Endothelial cell of umbilical vein (primary cell): ENCODE measurements at regions not wholly inside any gene's neighbourhood (a gene's known extent, or its start where the extent isn't known, plus 50 kb on each side); places are given as distances from the start of the nearest gene placed in this dataset.

ENCODE experiments used
- BruUV-seq: library from RNA; stranded (reverse); fragments of 400-500 nt; replicated peaks from 2 replicates; lab custom pipeline; 2021; lab: Mats Ljungman, UMichigan
- CTCF ChIA-PET: fragments of 300-600, 350-600 bp; sonication (Branson Sonifier 250); formaldehyde crosslinking; loops from one replicate; lab custom pipeline; 2021; ENCODE audit warnings: antibody characterized with exemption, inconsistent platforms; lab: Charles Lee
- POLR2A ChIA-PET: fragments of 300-600, 350-600 bp; sonication (Branson Sonifier 250); formaldehyde crosslinking; loops from one replicate; lab custom pipeline; 2021; ENCODE audit warnings: antibody characterized with exemption, inconsistent platforms; lab: Charles Lee
- DNase-seq: peaks from one replicate; pipeline ENCODE4 v3.0.0-alpha.2; 2011; ENCODE audit warnings: low read depth, low spot score
- FAIRE-seq: peaks from 2 replicates; lab custom pipeline; 2011; peaks lifted over from hg19 to GRCh38; lab: Jason Lieb, UNC
- H2AFZ ChIP-seq: 2 replicates; pipeline ENCODE4 v1.6.0; 2012; ENCODE audit warnings: low read depth, low read length, control low read depth, inconsistent platforms
- H3K27ac ChIP-seq: 2 replicates; pipeline ENCODE4 v1.5.1; 2011; ENCODE audit warnings: low read depth, mild to moderate bottlenecking, control low read depth, low read length, moderate library complexity; ENCODE audit not compliant: insufficient read depth
- H3K27me3 ChIP-seq, 2 experiments: 2 replicates each; pipeline versions ENCODE4 v1.6.0 to v1.6.1; 2011; ENCODE audit warnings: low read length in 2 of 2, mixed read lengths in 1 of 2; ENCODE audit not compliant: control insufficient read depth in 2 of 2, insufficient read depth in 2 of 2
- H3K36me3 ChIP-seq, 2 experiments: 2 replicates in 1 of 2; 3 replicates in 1 of 2; pipeline ENCODE4 v1.5.1; 2011; ENCODE audit warnings: low read length in 2 of 2, mild to moderate bottlenecking in 1 of 2, moderate library complexity in 1 of 2; ENCODE audit not compliant: control insufficient read depth in 2 of 2, insufficient read depth in 2 of 2; ENCODE audit errors: extremely low read depth in 1 of 2
- H3K4me1 ChIP-seq: 3 replicates; pipeline ENCODE4 v1.5.1; 2011; ENCODE audit warnings: mild to moderate bottlenecking, low read length; ENCODE audit not compliant: control insufficient read depth, insufficient read depth; ENCODE audit errors: extremely low read depth
- H3K4me2 ChIP-seq: 2 replicates; pipeline ENCODE4 v1.6.1; 2011; ENCODE audit warnings: low read length, control low read depth, mixed read lengths; ENCODE audit not compliant: insufficient read depth
- H3K4me3 ChIP-seq, 3 experiments: fragments of 200-600 bp in 1 of 3; sonication (generic), shearing (Covaris generic) in 1 of 3; replicated peaks in 1 of 3; 2 replicates each; pipeline ENCODE4 v1.5.1; 2011 to 2016; ENCODE audit warnings: control low read depth in 3 of 3, low read length in 3 of 3, mild to moderate bottlenecking in 2 of 3, inconsistent platforms in 1 of 3, low read depth in 1 of 3, moderate library complexity in 1 of 3; ENCODE audit not compliant: insufficient read depth in 1 of 3
- H3K79me2 ChIP-seq: 2 replicates; pipeline ENCODE4 v1.6.0; 2012; ENCODE audit warnings: low read length, inconsistent platforms; ENCODE audit not compliant: control insufficient read depth, insufficient read depth
- H3K9ac ChIP-seq: replicated peaks from 2 replicates; pipeline ENCODE3; 2011; ENCODE audit warnings: low read length, control low read depth; ENCODE audit not compliant: insufficient read depth; ENCODE audit errors: extremely low read depth
- H3K9me1 ChIP-seq: replicated peaks from 3 replicates; pipeline ENCODE4 v1.6.0; 2011; ENCODE audit warnings: mild to moderate bottlenecking, low read length; ENCODE audit not compliant: control insufficient read depth, insufficient read depth; ENCODE audit errors: extremely low read depth
- H3K9me3 ChIP-seq: replicated peaks from 2 replicates; pipeline ENCODE4 v1.5.1; 2012; ENCODE audit warnings: low read length, inconsistent platforms; ENCODE audit not compliant: control insufficient read depth, insufficient read depth
- H4K20me1 ChIP-seq: replicated peaks from 2 replicates; pipeline ENCODE3; 2011; ENCODE audit warnings: mild to moderate bottlenecking, low read length; ENCODE audit not compliant: control insufficient read depth, insufficient read depth; ENCODE audit errors: extremely low read depth
- EZH2 ChIP-seq: IDR thresholded peaks from 2 replicates; pipeline ENCODE4 v1.6.1; 2012; ENCODE audit warnings: borderline replicate concordance, low read depth, mild to moderate bottlenecking, moderate library complexity, low read length, inconsistent platforms; ENCODE audit not compliant: severe bottlenecking
- FOS ChIP-seq: IDR thresholded peaks from 2 replicates; pipeline ENCODE4 v1.6.1; 2011; ENCODE audit warnings: mild to moderate bottlenecking, low read length, moderate library complexity, borderline replicate concordance; ENCODE audit not compliant: insufficient read depth
- GATA2 ChIP-seq: IDR thresholded peaks from 2 replicates; pipeline ENCODE4 v1.7.0; 2011; ENCODE audit warnings: low read depth, mild to moderate bottlenecking, moderate library complexity, mixed read lengths, low read length; ENCODE audit not compliant: insufficient read length, insufficient read depth
- JUN ChIP-seq: IDR thresholded peaks from 2 replicates; pipeline ENCODE4 v1.6.1; 2011; ENCODE audit warnings: borderline replicate concordance, low read depth; ENCODE audit not compliant: insufficient read length, insufficient read depth
- MYC ChIP-seq: IDR thresholded peaks from one replicate; pipeline ENCODE4 v1.6.1; 2011; ENCODE audit warnings: mild to moderate bottlenecking, low read depth, low read length
- POLR2A ChIP-seq: IDR thresholded peaks from 2 replicates; pipeline ENCODE4 v1.6.1; 2012; ENCODE audit warnings: low read depth, mild to moderate bottlenecking, control low read depth, low read length
- POLR2AphosphoS5 ChIP-seq: IDR thresholded peaks from 2 replicates; pipeline ENCODE4 v1.6.1; 2012; ENCODE audit warnings: low read depth, mild to moderate bottlenecking, control low read depth, low read length, moderate library complexity; ENCODE audit not compliant: insufficient read depth
- dilution Hi-C: fragments of 300-500 bp; cut with MboI; formaldehyde crosslinking; loops from one replicate; pipeline ENCODE4 v1.15.0; 2019; ENCODE audit warnings: low sequenced_read_pairs; ENCODE audit not compliant: extremely low pct_ligation_motif_present
- intact Hi-C: fragments of 100-400 bp; cut with micrococcal nuclease; formaldehyde crosslinking; loops from one replicate; pipeline ENCODE4 v1.10.0; 2022
- TF ChIP-seq, protein P1 (sequence below), 2 donors: IDR thresholded peaks; 1 replicate in 1 of 2; 2 replicates in 1 of 2; pipeline ENCODE4 v1.5.1; 2011; ENCODE audit warnings: low read length in 2 of 2, mild to moderate bottlenecking in 2 of 2, moderate library complexity in 2 of 2, control low read depth in 1 of 2, inconsistent platforms in 1 of 2, low read depth in 1 of 2; ENCODE audit not compliant: insufficient read depth in 1 of 2; ENCODE audit errors: extremely low read depth in 1 of 2
- TF ChIP-seq, protein P2 (sequence below): IDR thresholded peaks from 2 replicates; pipeline ENCODE4 v1.6.1; 2011; ENCODE audit not compliant: insufficient read depth, insufficient read length

DNA sequence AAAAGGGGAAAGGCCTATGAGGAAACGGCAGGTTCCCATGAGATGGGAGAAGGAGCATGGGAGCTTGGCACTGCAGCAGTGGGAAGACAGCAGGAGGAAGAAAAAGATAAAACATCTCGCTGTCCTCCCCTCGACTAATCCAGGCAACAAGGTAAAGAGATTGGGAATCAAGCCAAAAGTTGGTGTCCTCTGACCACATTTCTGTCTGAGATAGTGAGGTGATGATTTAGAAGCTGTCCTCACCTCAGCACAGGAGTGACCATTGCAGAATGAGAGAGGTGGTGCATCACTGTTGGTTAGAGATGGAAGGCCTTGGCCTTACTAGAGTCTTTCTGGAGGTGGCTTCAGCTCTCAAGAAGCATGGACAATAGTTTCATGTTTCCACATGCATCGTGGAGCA, 226.6 kb upstream of the CCDC54 start:
- BruUV-seq: no TSS peak

More for the DNA sequence above, 226.6 kb upstream of the CCDC54 start:
- ChIA-PET POLR2A (no interaction called here), CTCF (no interaction called here)
- Histone ChIP-seq H3K9me1 (no peaks in the 10 kb centered on the region), H3K27ac (no peak overlapping the region), H3K9ac (no peak overlapping the region), H3K4me3 (no peak overlapping the region), H3K79me2 (no peaks in the 10 kb centered on the region), H3K9me3 (no peaks in the 10 kb centered on the region), H3K27me3 (no peaks in the 10 kb centered on the region), H3K4me2 (no peak overlapping the region), H3K36me3 (no peaks in the 10 kb centered on the region), H3K4me1 (no peaks in the 10 kb centered on the region), H4K20me1 (no peaks in the 10 kb centered on the region), H2AFZ (no peak overlapping the region)
- FAIRE-seq (no peak), DNase-seq (no peak)
- no peak for TF ChIP-seq FOS
- TF ChIP-seq, protein P1, sequence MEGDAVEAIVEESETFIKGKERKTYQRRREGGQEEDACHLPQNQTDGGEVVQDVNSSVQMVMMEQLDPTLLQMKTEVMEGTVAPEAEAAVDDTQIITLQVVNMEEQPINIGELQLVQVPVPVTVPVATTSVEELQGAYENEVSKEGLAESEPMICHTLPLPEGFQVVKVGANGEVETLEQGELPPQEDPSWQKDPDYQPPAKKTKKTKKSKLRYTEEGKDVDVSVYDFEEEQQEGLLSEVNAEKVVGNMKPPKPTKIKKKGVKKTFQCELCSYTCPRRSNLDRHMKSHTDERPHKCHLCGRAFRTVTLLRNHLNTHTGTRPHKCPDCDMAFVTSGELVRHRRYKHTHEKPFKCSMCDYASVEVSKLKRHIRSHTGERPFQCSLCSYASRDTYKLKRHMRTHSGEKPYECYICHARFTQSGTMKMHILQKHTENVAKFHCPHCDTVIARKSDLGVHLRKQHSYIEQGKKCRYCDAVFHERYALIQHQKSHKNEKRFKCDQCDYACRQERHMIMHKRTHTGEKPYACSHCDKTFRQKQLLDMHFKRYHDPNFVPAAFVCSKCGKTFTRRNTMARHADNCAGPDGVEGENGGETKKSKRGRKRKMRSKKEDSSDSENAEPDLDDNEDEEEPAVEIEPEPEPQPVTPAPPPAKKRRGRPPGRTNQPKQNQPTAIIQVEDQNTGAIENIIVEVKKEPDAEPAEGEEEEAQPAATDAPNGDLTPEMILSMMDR (IDR thresholded peaks at IDR 0.05; ENCODE audit: extremely low read depth in 1 of 2, insufficient read depth in 1 of 2, low read depth in 1 of 2, low read length in 2 of 2): no peak
- TF ChIP-seq JUN: no peak
- TF ChIP-seq, protein P2, sequence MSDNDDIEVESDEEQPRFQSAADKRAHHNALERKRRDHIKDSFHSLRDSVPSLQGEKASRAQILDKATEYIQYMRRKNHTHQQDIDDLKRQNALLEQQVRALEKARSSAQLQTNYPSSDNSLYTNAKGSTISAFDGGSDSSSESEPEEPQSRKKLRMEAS: no peak
- no peak for TF ChIP-seq EZH2
- TF ChIP-seq GATA2: no peak
- no peak for TF ChIP-seq MYC
- no peak for TF ChIP-seq POLR2A
- no peak for TF ChIP-seq POLR2AphosphoS5
- dilution Hi-C loops: no loop called here
- intact Hi-C loops: no loop called here
